ENCODE measurements at regions not wholly inside any gene's neighbourhood (a gene's known extent, or its start where the extent isn't known, plus 50 kb on each side); places are given as distances from the start of the nearest gene placed in this dataset.
"Not testable (repeated sequence)": the region's sequence is repeated elsewhere in the genome, so short reads cannot be mapped to it uniquely, and the experiment has no call there.

DNA sequence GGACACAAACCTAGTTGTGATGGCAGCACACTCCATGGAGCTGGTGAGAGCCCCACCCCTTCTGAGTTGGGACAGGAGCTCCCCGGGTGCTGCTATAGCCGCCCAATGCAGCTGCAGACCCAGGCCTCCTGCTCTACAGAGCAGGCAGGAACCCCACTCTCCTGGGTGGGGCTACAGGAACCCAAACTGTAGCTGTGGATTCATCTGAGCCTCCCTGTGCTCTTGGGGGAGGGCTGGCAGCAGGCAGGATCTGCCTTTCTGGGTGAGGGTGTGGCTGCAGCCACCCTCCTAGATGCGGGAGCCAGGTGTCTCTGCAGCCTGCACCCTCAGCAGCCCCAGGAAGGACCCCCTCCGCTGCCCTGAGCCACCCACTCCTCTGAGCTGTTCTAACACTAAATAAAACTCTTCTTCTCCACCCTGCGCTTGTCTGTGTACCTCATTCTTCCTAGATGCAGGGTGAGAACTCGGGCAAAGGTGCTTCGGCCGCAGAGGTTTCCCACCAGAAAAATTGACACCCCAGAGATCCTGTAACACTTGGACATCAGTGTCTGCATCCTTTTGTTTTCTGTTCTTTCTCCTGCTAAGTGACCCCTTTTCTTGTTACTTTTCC is 55.2 kb upstream of the KIF13A start:
- Histone ChIP-seq H3K27me3 (ENCODE audit: control insufficient read depth, insufficient read depth) (no peaks in the 10 kb centered on the region), H3K9me3 (ENCODE audit: control insufficient read depth, low read length) (no peaks in the 10 kb centered on the region), H3K4me1 (ENCODE audit: control insufficient read depth, insufficient read depth, low read length) (no peaks in the 10 kb centered on the region), H3K4me3 (ENCODE audit: low read length) (no peak overlapping the region), H3K27ac (ENCODE audit: low read length) (no peak overlapping the region)
- 84% methylated on average over 8 of the region's 8 CpGs for WGBS
- peak; percentile 13 to 24 for ATAC-seq
- intact Hi-C loops (cut with DNase I), result no loop called here
- peak in 1 of 3 donors; percentile 31 for DNase-seq

DNA sequence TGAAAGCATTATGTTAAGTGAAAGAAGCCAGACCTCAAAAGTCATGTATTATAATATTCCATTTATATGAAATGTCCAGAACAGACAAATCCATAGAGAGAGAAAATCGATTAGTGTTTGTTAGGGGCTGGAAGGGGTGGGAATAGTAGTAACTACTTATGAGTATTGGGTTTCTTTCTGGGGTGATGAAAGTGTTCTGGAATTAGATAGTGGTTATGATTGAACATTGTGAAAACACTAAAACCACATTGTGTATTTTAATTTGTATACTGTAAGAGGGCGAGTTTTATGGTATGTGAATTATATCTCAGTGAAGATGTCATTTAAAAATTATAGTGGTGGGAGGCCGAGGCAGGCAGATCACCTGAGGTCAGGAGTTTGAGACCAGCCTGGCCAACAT is 52.0 kb upstream of the KIF13A start:
- no peaks in the 10 kb centered on the region for H3K9me3 ChIP-seq (ENCODE audit: control insufficient read depth, low read length)
- ATAC-seq (no peak), DNase-seq (no peak)
- no peaks in the 10 kb centered on the region for H3K4me1 ChIP-seq (ENCODE audit: control insufficient read depth, insufficient read depth, low read length)
- WGBS, result 95% methylated on average over 3 of the region's 3 CpGs
- H3K4me3 ChIP-seq (ENCODE audit: low read length), result no peak overlapping the region
- intact Hi-C loops (cut with DNase I), result no loop called here
- no peaks in the 10 kb centered on the region for H3K27me3 ChIP-seq (ENCODE audit: control insufficient read depth, insufficient read depth)
- no peak overlapping the region for H3K27ac ChIP-seq (ENCODE audit: low read length)

DNA sequence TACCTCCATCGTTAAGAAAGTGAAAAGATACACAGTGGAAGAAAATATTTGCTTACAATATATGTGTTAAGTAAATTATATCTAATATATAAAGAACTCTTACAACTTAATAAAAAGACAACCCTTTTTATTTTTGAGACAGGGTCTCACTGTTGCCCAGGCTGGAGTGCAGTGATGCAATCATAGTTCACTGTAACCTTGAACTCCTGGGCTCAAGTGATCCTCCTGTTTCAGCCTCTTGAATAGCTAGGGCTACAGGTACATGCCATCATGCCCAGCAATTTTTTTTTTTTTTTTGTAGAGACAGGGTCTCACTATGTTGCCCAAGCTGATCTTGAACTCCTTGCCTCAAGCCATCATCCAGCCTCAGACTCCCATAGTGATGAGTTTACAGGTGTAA is 50.8 kb upstream of the KIF13A start:
- H3K27ac ChIP-seq (ENCODE audit: low read length); intact Hi-C loops (cut with DNase I); H3K4me1 ChIP-seq (ENCODE audit: control insufficient read depth, insufficient read depth, low read length); H3K9me3 ChIP-seq (ENCODE audit: control insufficient read depth, low read length); H3K4me3 ChIP-seq (ENCODE audit: low read length); ATAC-seq; H3K27me3 ChIP-seq (ENCODE audit: control insufficient read depth, insufficient read depth); DNase-seq: not testable (repeated sequence)
- WGBS, result 100% methylated on average over 1 of the region's 1 CpG

Data from right cardiac atrium (tissue), 5 donors.